Natural killer cell (primary cell): ENCODE measurements at regions not wholly inside any gene's neighbourhood (a gene's known extent, or its start where the extent isn't known, plus 50 kb on each side); places are given as distances from the start of the nearest gene placed in this dataset.
"Not testable (repeated sequence)": the region's sequence is repeated elsewhere in the genome, so short reads cannot be mapped to it uniquely, and the experiment has no call there.

Experiments
- ATAC-seq, 3 donors: fragments of 150-1000 bp in 2 of 3; fragments of 200-7000 bp in 1 of 3; cut with Tn5 transposase; 1 replicate in 1 of 3; 2 replicates in 2 of 3; pipeline ENCODE4 v1.10.0; 2021; ENCODE audit warnings: mild to moderate bottlenecking in 2 of 3, moderate library complexity in 2 of 3
- DNase-seq, 2 donors: peaks; one replicate each; pipeline versions ENCODE4 v3.0.0 to v3.0.0-alpha.2; 2013 to 2021; ENCODE audit warnings: mixed read lengths in 1 of 2
- H3K27ac ChIP-seq: one replicate; pipeline ENCODE4 v1.5.1; 2013; ENCODE audit warnings: mild to moderate bottlenecking, low read length
- H3K27me3 ChIP-seq: one replicate; pipeline ENCODE4 v1.6.1; 2013; ENCODE audit warnings: low read length; ENCODE audit not compliant: control insufficient read depth, insufficient read depth
- H3K36me3 ChIP-seq: one replicate; pipeline ENCODE4 v1.6.1; 2013; ENCODE audit warnings: low read length; ENCODE audit not compliant: control insufficient read depth, insufficient read depth
- H3K4me1 ChIP-seq: one replicate; pipeline ENCODE4 v1.6.1; 2013; ENCODE audit warnings: low read length; ENCODE audit not compliant: control insufficient read depth, insufficient read depth
- H3K4me3 ChIP-seq: one replicate; pipeline ENCODE4 v1.5.1; 2013; ENCODE audit warnings: low read length
- H3K9me3 ChIP-seq: one replicate; pipeline ENCODE4 v1.6.1; 2013; ENCODE audit warnings: low read length; ENCODE audit not compliant: control insufficient read depth, insufficient read depth
- H3K27ac Mint-ChIP-seq, 2 donors: one replicate each; pipeline ENCODE4 v1.8.0; 2022; ENCODE audit warnings: mild to moderate bottlenecking in 2 of 2, mixed read lengths in 2 of 2, moderate library complexity in 1 of 2
- H3K27me3 Mint-ChIP-seq, 2 donors: one replicate each; pipeline ENCODE4 v1.8.0; 2022; ENCODE audit warnings: low read depth in 2 of 2, mixed read lengths in 2 of 2
- H3K36me3 Mint-ChIP-seq: one replicate; pipeline ENCODE4 v1.8.0; 2022; ENCODE audit warnings: mixed read lengths
- H3K4me1 Mint-ChIP-seq, 2 donors: one replicate each; pipeline ENCODE4 v1.8.0; 2022; ENCODE audit warnings: mixed read lengths in 2 of 2
- H3K4me3 Mint-ChIP-seq: one replicate; pipeline ENCODE4 v1.8.0; 2022; ENCODE audit warnings: mild to moderate bottlenecking, moderate library complexity, mixed read lengths
- H3K9me3 Mint-ChIP-seq, 2 donors: one replicate each; pipeline ENCODE4 v1.8.0; 2022; ENCODE audit warnings: mixed read lengths in 2 of 2
- CTCF ChIP-seq: fragments of 200-600 bp; IDR thresholded peaks from one replicate; pipeline ENCODE4 v1.8.0; 2022; ENCODE audit warnings: antibody characterized with exemption
- WGBS: methylation state at CpG from one replicate; pipeline ENCODE4 v1.1.7; 2013; ENCODE audit warnings: missing lambda C conversion rate; ENCODE audit not compliant: insufficient coverage; 5-methylcytosine and 5-hydroxymethylcytosine counted together
- intact Hi-C: fragments of 100-400 bp; cut with micrococcal nuclease; formaldehyde crosslinking; loops from one replicate; pipeline ENCODE4 v1.14.2; 2022

- intact Hi-C loops: no loop called here
- Histone ChIP-seq H3K27ac (no peak overlapping the region), H3K4me3 (no peak overlapping the region), H3K27me3 (no peaks in the 10 kb centered on the region), H3K36me3 (no peaks in the 10 kb centered on the region), H3K4me1 (no peaks in the 10 kb centered on the region), H3K9me3 (no peaks in the 10 kb centered on the region)
- H3K27ac Mint-ChIP-seq: no peak overlapping the region
- H3K27me3 Mint-ChIP-seq: peaks cover 8 to 13% of the 10 kb centered on the region in 2 donors
- 87% methylated on average over 1 of the region's 2 CpGs for WGBS
- H3K36me3 Mint-ChIP-seq: no peaks in the 10 kb centered on the region
- ATAC-seq (no peak), DNase-seq (no peak)
- no peak for TF ChIP-seq CTCF
- H3K4me1 Mint-ChIP-seq: peaks cover 7 to 9% of the 10 kb centered on the region in 2 donors
- H3K9me3 Mint-ChIP-seq: no peaks in the 10 kb centered on the region
- H3K4me3 Mint-ChIP-seq: no peak overlapping the region
Observed at GRCh38 chr5:40226906-40227305, 452.8 kb upstream of the PTGER4 start.

GRCh38 chr5:40225147-40225546 lies 454.6 kb upstream of the PTGER4 start:
- H3K4me3 Mint-ChIP-seq, intact Hi-C loops, H3K36me3 Mint-ChIP-seq, H3K36me3 ChIP-seq, H3K9me3 ChIP-seq, H3K27me3 ChIP-seq, H3K27ac ChIP-seq, H3K27ac Mint-ChIP-seq, ATAC-seq, H3K4me1 ChIP-seq, H3K9me3 Mint-ChIP-seq, H3K4me3 ChIP-seq: not testable (repeated sequence)
- peaks cover 8 to 13% of the 10 kb centered on the region in 2 donors for H3K27me3 Mint-ChIP-seq
- peaks cover 17 to 20% of the 10 kb centered on the region in 2 donors for H3K4me1 Mint-ChIP-seq
- DNase-seq: peak in 1 of 2 donors; percentile 14
- WGBS: no CpG with 5 or more reads among the region's 2 CpGs

GRCh38 chr5:40224421-40224820 lies 455.3 kb upstream of the PTGER4 start:
- Mint-ChIP-seq H3K4me3 (no peak overlapping the region), H3K27ac (no peak overlapping the region), H3K4me1 (peaks cover 20 to 26% of the 10 kb centered on the region in 2 donors), H3K27me3 (peaks cover 6 to 13% of the 10 kb centered on the region in 2 donors), H3K9me3 (no peaks in the 10 kb centered on the region), H3K36me3 (no peaks in the 10 kb centered on the region)
- intact Hi-C loops: no loop called here
- 56% methylated on average over 1 of the region's 2 CpGs for WGBS
- Histone ChIP-seq H3K4me3 (no peak overlapping the region), H3K27ac (no peak overlapping the region), H3K9me3 (no peaks in the 10 kb centered on the region), H3K4me1 (no peaks in the 10 kb centered on the region), H3K36me3 (no peaks in the 10 kb centered on the region), H3K27me3 (no peaks in the 10 kb centered on the region)
- TF ChIP-seq CTCF: no peak
- DNase-seq: no peak
- ATAC-seq: no peak

GRCh38 chr5:40223884-40224402 lies 455.8 kb upstream of the PTGER4 start:
- no peak overlapping the region for H3K4me3 Mint-ChIP-seq
- H3K27me3 ChIP-seq: no peaks in the 10 kb centered on the region
- intact Hi-C loops: no loop called here
- H3K36me3 Mint-ChIP-seq: no peaks in the 10 kb centered on the region
- no peak for ATAC-seq
- no peak overlapping the region for H3K4me3 ChIP-seq
- peaks cover 1 to 11% of the 10 kb centered on the region in 2 donors for H3K27me3 Mint-ChIP-seq
- peak in 1 of 2 donors; percentile 51 for DNase-seq
- H3K27ac Mint-ChIP-seq: no peak overlapping the region
- no peak overlapping the region for H3K27ac ChIP-seq
- no peaks in the 10 kb centered on the region for H3K9me3 Mint-ChIP-seq
- TF ChIP-seq CTCF: no peak
- 57% methylated on average over 4 of the region's 5 CpGs for WGBS
- H3K4me1 Mint-ChIP-seq: peaks cover 20 to 29% of the 10 kb centered on the region in 2 donors
- no peaks in the 10 kb centered on the region for H3K4me1 ChIP-seq
- no peaks in the 10 kb centered on the region for H3K36me3 ChIP-seq
- no peaks in the 10 kb centered on the region for H3K9me3 ChIP-seq
